Fibroblast of skin of back (primary cell): ENCODE measurements at regions not wholly inside any gene's neighbourhood (a gene's known extent, or its start where the extent isn't known, plus 50 kb on each side); places are given as distances from the start of the nearest gene placed in this dataset.

Experiments
- DNase-seq: peaks from one replicate; pipeline ENCODE4 v3.0.0-alpha.2; 2013

DNA sequence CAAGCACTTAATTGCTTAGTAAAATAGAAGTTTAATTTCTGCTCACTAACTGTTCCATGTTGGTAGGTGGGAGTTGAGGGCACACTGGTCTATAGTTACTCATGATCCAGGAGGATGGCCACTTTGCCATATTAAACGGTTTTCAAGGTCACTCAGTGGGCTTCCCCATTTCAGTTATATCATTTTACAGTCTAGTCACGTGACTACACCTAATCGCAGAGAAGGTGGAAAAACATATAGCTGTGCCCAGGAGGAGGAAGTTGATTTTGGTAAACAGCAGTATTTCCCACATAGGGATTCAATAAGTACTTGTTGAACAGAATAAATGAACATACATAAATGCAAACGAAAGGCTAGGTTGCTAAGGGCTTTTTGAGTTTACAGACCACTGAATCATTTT, 541.1 kb upstream of the CAMK1G start:
- no peak for DNase-seq

DNA sequence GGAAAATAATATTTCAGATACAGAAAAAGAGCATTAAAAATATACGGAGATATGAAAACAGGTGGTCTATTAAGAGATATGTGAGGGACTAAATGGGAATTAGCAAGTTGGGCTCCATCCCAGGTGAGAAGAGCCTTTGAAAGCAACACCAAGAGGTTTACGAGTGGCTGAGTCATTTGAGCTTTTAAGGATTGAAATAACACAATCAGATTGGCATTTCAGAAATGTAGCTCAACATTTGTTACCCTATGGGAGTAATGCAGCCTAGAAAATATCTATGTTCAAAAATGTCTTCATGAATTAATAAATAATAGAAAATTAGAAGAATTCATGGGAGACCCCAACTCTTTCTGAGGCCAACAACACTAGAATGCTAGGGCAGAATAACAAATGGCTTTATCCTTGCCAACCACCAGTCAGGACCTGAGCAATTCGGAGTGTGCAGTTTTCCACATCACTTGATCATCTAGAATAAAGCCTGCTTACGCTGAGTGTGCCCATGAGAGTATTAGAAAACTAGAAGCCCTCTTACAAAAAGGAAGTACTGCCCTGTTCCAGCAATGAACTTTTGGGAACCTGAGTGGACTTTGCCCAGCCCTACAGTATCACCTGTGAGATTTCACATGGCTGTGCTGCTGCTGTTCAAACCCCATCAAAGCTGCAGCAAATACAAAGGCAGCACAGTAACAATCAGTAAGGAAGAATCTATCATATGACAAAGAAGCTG, 538.0 kb upstream of the CAMK1G start:
- peak; percentile 48 for DNase-seq

DNA sequence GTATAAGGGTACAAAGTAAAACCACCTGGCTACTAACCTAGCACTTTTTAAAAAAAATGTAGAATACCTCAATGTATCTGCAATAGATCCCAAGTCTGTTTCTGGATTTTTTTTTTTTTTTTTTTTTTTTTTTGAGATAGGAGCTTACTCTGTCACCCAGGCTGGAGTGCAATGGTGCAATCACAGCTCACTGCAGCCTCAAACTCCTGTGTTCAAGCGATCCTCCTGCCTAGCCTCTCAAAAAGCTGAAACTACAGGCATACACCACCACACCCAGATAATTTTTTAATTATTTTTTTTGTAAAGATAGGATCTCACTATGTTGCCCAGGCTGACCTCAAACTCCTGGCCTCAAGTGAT, 537.5 kb upstream of the CAMK1G start:
- DNase-seq, result no peak

DNA sequence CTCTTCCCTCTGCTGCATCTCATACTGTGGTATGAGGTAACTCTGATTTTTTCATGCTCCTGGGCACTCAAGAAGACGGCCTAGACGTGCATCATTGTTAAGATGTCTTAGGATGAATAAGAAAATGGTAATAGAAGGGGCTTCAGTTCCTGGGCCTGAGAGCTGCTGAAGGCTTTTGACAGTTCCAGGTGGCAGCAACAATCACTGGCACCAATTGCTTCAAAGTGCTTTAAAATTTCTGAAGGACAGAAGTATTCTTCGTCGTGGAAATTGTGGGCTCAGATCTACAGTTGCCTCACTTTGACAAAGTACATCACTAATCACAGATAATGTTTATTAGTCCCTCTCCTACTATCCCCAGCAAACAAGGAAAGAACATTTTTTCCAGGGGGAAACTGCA, 536.6 kb upstream of the CAMK1G start:
- DNase-seq, result no peak

DNA sequence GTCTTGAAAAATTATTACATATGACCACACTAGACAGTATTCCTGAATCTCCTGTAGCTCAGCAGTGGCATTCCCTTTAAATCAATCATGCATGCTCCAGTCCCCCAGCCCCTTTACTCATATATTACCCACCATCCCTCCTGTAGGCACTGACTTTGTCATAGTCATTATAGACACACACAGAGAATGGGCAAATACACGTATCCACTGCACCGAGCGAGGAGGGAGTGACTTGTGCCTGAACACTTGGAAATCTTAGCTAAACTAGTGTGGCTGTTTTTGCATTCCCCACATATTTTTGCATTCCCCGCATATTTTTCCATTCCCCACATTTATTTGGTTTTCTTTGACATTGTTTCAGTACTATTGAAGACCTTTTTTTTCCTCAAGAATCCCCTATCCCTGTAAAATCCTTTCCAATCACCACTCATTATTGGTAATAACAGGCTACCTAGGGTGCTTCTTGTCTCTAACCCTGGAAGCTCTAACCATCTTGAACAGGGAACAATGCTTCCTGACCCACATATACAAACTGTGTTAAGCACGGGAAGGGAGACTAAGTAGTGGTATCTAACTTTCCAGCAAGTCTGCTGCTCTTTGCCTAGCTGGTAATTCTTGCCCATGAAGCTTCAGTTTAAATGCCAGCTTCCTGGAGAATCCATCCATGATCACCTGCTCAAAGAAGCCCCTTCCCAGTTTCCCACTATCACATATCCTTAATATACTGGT, 534.4 kb upstream of the CAMK1G start:
- peak; percentile 83 for DNase-seq

DNA sequence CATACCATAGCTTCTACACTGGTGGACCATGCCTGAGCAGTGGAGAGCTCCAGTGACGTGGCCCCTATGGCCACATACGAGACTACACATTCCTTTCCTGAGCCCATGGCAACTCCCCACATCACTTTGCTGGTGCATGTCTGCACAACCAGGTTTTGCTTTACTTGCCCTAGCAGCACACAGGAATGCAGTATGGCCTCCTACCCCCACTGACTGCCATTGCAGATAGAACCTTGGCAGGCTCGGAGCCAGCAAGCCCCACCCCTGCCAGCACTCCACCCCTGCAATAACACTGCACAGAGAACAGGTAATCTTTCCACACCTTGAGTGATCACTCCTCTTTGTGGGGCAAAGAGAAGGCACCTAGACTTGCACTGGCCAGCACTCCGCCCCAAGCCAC, 531.9 kb upstream of the CAMK1G start:
- DNase-seq, result no peak

DNA sequence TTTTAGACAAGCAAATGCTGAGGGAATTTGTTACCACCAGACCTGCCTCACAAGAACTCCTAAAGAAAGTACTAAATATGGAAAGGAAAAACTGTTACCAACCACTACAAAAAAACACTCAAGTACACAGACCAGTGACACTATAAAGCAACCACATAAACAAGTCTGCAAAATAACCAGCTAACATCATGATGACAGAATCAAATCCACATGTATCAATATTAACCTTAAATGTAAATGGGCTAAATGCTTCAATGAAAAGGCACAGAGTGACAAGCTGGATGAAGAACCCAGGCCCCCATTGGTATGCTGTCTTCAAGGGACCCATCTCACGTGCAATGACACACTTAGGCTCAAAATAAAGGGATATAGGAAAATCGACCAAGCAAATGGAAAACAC, 529.9 kb upstream of the CAMK1G start:
- no peak for DNase-seq

DNA sequence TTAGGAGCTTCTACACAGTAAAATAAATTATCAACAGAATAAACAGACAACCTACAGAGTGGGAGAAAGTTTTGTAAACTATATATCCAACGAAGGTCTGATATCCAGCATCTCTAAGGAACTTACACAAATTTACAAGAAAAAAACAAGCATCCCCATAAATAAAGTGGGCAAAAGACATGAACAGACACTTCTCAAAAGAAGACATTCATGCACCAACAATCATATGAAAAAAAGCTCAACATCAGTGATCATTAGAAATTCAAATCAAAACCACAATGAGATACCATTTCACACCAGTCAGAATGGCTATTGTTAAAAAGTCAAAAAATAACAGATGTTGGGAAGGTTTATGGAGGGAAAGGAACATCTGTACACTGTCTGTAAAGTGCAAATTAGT, 526.4 kb upstream of the CAMK1G start:
- DNase-seq, result no peak

DNA sequence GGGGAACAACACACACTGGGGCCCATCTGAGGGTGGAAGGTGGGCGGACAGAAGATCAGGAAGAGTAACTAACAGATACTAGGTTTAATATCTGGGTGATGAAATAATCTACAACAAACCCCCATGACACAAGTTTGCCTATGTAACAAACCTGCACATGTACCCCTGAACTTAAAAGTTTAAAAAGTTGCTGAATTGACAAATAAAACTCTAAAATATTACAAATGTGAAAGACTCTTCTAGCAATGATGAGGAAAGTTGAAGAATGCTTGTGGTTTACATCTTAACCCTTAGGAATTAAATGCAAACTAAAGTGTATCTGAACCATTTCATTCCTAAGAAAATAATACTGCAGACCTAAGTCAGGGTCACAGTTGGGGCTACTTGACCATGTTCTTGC, 525.6 kb upstream of the CAMK1G start:
- no peak for DNase-seq

DNA sequence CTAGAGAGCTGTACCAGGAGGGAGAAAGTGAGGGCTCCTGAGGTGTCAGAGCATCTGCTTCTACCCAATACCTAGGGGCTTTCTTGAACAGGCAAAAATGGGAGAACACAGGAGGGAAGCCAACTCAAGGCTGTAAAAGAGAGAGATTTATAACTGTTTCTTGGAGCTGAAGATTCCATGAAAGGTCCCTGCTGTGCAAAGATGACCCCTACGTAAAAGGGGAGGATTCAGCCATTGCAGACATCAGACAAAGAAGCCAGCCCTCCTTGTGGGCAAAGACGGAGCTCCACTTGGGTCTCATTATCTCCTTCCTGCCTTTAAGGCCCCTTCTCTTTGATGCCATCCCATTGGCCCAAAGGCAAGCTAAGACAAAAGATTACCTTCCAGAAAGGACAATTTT, 524.1 kb upstream of the CAMK1G start:
- DNase-seq, result no peak

DNA sequence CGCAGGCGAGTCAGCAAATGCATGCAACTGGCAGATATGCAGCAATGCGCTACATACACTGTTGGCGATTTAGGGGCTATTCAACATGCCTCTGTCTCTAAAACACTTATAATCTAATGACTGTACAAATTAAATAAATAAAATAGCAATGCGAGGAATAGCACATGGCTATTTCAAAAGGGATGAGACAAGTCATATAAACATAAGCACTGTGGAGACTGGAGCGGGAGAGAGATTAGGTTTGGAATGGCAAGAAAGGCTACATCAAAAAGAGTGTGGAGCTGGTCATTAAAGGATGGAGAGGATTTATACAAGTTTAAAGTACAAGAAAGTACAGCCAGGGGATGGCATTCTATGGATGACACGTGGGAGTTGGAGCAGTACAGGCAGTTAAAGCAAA, 523.5 kb upstream of the CAMK1G start:
- DNase-seq, result no peak

DNA sequence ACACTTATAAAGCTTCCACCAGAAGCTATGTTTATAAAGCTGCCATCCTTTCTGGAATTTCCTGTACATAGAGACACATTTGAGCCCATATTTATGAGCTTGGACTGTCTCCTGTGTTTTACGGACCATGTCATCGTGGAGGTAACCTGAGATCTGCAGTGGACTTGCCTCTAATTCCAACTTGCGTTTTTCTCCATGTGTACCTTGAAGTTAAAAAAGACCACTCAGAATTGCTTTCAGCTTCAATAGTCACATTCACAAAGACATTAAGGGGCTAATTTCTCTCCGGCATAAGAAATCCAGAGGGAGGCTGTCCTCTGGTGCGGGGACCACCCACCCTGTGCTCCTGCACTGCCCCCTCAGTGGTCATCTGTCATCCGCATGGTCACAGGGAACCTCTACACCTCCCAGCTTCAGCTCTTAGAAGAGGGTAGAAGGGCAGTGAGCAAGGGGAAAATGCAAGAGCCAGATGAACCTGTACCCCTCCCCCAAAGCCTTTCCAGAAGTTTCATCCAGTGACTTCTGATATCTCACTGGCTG, 521.4 kb upstream of the CAMK1G start:
- no peak for DNase-seq

DNA sequence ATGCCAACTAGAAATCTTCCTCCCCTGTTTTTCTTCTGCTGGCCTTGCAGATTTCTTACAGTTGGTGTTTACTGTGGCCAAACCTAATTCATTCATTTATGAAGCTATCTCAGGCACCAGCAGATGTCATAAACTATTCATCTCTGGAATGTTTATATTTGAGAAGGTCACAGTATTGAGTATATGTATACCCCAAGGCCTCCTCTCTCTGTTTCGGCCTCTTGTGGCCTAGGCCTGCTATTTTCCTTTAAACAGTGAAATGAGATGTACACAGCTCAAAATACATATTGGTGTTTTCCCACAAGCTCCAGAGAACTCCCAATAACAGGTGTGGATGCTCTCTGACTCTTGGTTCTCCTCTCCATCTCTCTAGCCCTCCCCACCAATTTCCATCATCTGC, 520.7 kb upstream of the CAMK1G start:
- no peak for DNase-seq

DNA sequence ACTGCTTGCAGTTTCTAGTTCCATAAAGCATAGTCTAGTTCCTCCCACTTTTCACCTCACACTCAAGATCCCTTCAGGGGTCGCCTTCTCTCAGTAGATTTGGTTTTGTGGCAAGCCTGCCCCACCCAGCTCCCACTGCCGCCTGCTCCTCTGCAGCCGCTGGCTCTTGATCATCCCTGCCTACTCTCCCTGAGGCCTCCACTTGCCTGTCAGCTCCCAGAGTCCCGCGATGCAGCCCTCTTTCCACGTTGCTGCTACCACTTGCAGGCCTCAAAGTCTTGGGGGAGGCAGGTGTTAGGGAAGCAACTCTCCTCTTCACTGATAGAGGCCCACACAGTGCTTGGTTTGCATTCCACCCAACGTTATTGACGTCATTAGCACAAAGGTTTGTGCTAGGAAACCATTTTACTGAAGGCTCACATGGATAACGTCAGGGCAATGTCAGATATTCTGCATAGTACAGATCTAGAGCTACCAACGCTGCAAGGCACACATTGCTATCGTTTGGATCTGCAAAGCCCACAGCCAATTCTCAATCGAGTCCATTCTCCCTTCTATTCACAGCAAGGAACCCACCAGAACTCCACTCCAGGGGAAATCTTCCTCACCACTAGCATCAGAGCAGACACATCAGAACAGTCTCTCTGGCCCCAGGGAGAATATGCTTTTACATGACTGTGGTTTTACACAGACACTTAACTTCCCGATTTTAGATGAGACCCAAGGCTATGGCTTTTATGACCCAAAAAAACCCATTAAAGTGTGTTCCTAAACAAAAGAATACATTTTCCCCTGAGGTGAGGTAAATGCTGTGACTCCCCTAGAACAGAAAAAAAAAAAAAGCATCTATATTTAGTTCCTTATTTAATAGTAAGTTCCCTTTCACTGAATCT, 519.5 kb upstream of the CAMK1G start:
- DNase-seq, result no peak

DNA sequence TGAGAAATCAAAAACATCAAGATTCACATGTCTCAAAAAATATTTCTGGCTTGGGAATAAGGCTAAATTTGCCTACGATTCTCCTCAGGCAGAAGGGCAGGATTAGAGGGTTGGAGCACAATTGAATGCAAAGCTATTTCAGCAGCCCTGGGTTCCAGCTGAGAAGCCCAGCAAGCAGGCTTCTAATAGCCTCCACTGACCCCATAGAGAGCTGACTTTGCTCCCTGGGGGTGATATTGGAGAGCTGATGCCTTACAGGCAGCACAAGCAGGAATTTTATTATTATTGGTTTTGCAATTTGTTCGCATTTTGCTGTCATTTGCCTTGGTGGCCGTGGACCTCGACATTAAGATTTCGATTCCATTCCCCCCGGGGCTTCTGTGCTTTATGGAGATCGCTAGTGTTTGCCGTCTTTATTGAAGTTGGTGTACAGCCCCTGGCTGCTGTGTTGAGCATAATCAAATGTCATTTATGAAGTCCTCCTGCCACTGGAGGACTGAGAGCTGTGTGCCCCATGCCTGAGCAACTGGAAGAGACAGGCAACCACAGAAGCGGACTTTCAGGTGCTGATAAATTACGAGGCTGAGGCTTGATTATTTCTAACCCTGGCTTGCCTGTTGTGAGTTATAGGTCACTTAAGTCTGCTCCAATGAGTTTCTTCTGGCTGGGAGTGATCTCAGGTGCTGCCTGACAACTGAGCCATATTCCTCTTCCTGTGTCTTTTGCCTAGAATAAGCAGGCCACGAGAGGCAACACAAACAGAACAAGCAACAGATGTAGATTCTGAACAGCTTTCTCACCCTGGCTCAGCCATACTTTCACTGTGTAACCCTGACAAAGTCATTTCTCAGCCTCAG, 518.4 kb upstream of the CAMK1G start:
- DNase-seq, result no peak

DNA sequence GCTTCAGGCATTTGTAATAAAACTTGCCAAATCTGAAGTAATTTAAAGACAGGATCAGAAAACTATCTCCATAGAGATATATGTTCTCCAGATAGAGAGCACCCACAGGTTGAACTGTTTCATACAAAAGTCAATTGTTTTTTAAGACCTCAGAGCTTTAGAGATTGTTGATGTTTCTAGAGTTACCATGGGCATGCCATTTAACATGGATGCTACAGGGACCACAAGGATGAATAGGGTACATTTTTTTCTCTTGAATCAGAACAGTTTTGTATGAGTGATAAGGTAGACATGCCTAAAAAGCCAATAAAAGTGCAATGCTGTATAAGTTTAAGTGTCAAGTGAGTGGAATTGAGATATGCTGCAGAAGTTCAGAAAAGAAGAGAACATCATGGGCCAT, 511.0 kb upstream of the CAMK1G start:
- peak; percentile 30 for DNase-seq

DNA sequence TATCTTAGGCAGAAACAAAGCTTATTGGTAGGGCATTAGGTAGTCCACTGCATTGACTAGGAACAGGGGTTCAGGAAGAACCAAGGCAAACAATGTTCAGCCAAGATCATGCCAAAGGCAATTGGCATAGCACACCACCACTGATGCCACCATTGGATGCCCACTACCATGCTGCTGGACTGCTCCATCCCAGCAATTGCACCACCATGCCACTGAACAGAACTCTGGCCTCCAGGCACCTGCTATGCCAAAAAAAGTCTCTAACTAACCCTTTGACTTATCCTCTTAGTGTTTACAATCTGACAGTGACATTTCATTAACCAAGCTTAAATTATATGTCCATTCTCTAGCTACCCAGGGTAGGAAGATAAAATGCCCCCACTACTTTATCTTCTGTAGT, 509.6 kb upstream of the CAMK1G start:
- no peak for DNase-seq

DNA sequence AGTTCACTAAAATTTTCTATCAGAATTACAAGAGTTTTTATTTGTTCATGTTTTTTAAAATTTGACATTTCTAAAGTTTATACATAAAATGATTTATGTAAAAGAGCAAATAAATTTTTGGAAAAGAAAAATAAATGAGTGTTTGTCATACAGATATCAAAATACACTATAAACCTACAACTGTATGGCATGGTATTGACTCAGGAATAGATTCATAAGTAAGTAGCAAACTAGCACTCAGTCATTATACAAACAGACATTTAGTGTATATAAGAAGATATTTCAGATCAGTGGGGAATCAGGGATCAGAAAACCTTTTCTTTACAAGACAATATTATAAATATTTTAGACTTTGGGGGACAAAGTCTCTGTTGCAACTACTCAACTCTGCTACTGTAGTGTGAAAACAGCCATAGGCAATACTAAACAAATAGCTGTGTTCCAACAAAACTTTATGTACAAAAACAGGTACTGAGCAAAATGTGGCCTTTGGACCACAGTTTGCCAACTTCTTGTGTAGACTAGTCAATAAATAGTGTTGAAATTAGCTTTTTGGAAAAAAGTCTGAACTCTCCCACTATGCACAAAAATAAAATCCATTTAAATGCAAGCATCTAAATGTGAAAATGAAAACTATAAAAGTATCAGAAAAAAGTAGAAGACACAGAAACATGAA, 508.8 kb upstream of the CAMK1G start:
- DNase-seq, result no peak

DNA sequence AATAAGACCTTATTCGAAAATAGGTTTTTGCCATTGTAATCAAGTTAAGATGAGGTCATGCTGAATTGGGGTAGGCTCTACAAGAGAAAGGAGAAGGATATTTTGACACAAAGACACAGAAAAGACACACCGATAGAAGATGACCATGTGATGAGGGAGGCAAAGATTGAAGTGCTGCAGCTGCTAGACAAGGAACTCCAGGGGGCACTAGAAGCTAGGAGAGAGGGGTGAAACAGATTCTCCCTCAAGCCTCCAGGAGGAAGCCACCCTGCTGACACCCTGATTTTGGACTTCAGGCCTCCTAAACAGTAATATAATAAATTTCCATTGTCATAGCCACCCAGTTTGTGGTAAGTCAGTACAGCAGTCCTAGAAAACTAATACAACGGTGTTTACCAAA, 506.8 kb upstream of the CAMK1G start:
- peak; percentile 24 for DNase-seq

DNA sequence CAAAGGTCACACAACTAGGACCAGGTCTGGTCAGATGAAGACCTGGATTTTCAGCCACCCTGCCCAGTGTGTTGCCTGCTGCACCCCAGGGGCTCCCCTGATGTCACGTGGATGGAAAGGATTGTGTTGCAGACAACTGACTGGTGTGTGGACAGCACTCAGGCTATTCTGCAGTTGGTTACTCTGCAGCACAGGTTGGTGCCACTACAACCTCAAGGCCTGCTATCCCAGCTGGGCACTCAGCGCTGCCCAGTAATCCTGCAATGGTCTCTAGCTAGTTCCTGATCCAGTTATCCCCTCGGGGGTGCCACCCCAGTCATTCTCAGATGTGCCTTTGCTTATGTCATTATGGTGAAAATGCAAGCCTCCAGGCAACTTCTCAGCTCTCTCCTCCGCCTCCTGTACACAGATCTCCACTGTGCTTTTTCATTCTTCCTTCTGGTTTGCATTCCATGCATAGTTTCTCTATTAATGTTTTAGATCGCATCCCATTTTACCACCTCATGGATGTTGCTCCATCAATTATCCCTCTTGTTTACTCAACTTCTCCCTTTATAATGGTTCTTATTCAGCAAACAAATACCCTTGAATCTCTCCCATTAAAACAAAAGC, 503.2 kb upstream of the CAMK1G start:
- peak; percentile 45 for DNase-seq

DNA sequence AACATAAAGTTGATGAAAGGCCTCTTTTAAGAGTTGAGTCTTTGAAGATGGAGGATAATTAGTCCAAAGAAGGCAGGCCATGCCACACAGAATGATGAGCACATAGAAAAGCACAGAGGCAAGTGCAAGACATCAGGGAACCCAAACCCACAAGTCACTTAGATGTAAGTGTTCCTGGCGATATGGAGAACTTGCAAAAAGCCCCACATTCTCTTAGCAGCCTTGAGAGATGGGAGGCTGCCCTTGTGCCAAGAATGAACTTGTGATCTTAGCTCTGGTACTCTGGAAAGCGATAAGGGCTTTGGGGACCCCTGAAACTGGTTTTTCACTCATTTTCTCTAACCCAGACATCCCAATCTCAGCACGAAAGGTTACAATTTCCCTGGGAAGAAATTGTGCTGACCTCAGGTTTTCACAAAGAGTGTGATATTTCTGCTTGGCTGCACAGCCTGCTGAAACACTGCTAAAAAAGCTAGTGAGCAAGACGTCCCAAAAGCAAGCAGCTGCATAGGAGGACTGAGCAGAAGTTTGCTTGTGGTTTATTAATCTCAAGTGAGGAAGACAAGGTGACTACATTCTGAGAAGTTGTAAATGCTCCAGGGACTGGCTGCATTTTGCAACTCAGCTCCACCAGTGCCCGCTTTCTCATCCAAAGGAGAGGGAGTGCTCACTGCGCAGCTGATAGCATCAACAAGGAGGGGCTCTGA, 496.9 kb upstream of the CAMK1G start:
- DNase-seq, result no peak
